Effector memory CD8-positive, alpha-beta T cell (primary cell): ENCODE measurements at regions not wholly inside any gene's neighbourhood (a gene's known extent, or its start where the extent isn't known, plus 50 kb on each side); places are given as distances from the start of the nearest gene placed in this dataset.
A peak's percentile ranks its signal among the peaks of the same experiment; 100 is the strongest.

Experiments
- ATAC-seq: fragments of 150-1000 bp; cut with Tn5 transposase; replicated peaks from 2 replicates; pipeline ENCODE4 v1.10.0; 2021; ENCODE audit warnings: mild to moderate bottlenecking, moderate library complexity
- DNase-seq, 3 experiments: peaks; one replicate each; pipeline ENCODE4 v3.0.0; 2021
- H3K27ac Mint-ChIP-seq, 2 donors: one replicate each; pipeline ENCODE4 v1.8.0; 2022; ENCODE audit warnings: mild to moderate bottlenecking in 2 of 2, mixed read lengths in 2 of 2, moderate library complexity in 2 of 2
- H3K27me3 Mint-ChIP-seq, 2 donors: one replicate each; pipeline ENCODE4 v1.8.0; 2022; ENCODE audit warnings: mixed read lengths in 2 of 2
- H3K36me3 Mint-ChIP-seq: one replicate; pipeline ENCODE4 v1.8.0; 2022; ENCODE audit warnings: mild to moderate bottlenecking, moderate library complexity, mixed read lengths; ENCODE audit not compliant: insufficient read depth
- H3K4me1 Mint-ChIP-seq, 2 donors: one replicate each; pipeline ENCODE4 v1.8.0; 2022; ENCODE audit warnings: low read depth in 2 of 2, mixed read lengths in 2 of 2
- H3K4me3 Mint-ChIP-seq, 2 donors: one replicate each; pipeline ENCODE4 v1.8.0; 2022; ENCODE audit warnings: mild to moderate bottlenecking in 2 of 2, mixed read lengths in 2 of 2, moderate library complexity in 2 of 2
- H3K9me3 Mint-ChIP-seq, 2 donors: one replicate each; pipeline ENCODE4 v1.8.0; 2022; ENCODE audit warnings: mixed read lengths in 2 of 2

- ATAC-seq = no peak
- H3K4me3 Mint-ChIP-seq = no peak overlapping the region
- H3K9me3 Mint-ChIP-seq = peaks cover 11 to 15% of the 10 kb centered on the region in 2 donors
- no peak overlapping the region for H3K27ac Mint-ChIP-seq
- H3K4me1 Mint-ChIP-seq = peaks cover 0 to 4% of the 10 kb centered on the region in 2 donors
- H3K36me3 Mint-ChIP-seq = no peaks in the 10 kb centered on the region
- DNase-seq = no peak
- peaks cover 42 to 63% of the 10 kb centered on the region in 2 donors for H3K27me3 Mint-ChIP-seq
Observed at GRCh38 chr20:24207803-24208300, 219.3 kb upstream of the GGTLC1 start.

DNA sequence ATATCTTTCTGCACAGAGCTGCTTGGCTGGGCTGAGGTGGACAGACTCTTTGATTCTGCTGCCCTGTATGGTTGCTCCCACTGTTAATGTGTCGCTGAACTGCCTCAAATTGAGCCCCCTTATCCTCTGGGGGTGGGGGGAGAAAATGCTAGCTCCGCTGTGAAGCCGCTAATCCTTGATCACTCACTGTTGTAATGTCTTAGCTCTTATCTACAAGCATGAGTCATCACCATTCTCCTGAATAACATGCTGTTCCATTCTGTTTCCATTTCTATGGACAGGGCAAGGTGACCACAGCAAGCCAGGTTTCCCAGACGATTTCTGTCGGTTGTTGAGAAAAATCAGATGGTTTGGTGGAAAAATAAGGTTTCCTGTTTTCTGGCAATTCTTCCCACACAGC, 218.4 kb upstream of the GGTLC1 start:
- H3K4me3 Mint-ChIP-seq = no peak overlapping the region

GRCh38 chr20:24203526-24204183, 215.1 kb upstream of the GGTLC1 start:
- peaks cover 0 to 4% of the 10 kb centered on the region in 2 donors for H3K4me1 Mint-ChIP-seq
- peaks cover 10 to 13% of the 10 kb centered on the region in 2 donors for H3K9me3 Mint-ChIP-seq
- H3K27ac Mint-ChIP-seq = no peak overlapping the region
- no peaks in the 10 kb centered on the region for H3K36me3 Mint-ChIP-seq
- peaks cover 19 to 55% of the 10 kb centered on the region in 2 donors for H3K27me3 Mint-ChIP-seq
- ATAC-seq (no peak), DNase-seq (no peak)
- H3K4me3 Mint-ChIP-seq = no peak overlapping the region

More for the DNA sequence above, 218.4 kb upstream of the GGTLC1 start:
- DNase-seq (no peak), ATAC-seq (no peak)
- Mint-ChIP-seq H3K9me3 (peaks cover 11 to 15% of the 10 kb centered on the region in 2 donors), H3K27ac (no peak overlapping the region), H3K4me1 (peaks cover 0 to 4% of the 10 kb centered on the region in 2 donors), H3K27me3 (peaks cover 34 to 56% of the 10 kb centered on the region in 2 donors), H3K36me3 (no peaks in the 10 kb centered on the region)

DNA sequence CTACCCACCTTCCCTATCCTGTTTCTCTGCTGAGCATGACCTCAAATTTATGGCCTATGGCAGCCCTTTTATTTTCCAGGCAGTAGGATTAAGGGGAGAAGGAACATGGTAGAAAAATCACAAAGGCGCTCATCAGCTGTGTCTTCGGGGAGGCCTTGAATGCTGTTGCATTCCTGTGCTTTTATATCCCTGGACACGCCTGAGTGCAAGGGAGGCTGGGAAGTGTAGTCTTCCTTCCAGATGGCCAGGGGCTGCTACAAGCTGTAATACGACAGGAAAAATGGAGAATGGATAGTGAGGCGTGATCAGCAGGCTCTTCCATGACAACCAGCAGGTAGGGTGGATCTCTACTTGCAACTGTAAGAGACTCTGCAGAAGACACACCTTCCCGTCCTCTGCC, 210.9 kb upstream of the GGTLC1 start:
- no peak for ATAC-seq
- DNase-seq = no peak
- H3K4me1 Mint-ChIP-seq = no peaks in the 10 kb centered on the region
- H3K27ac Mint-ChIP-seq = no peak overlapping the region
- H3K9me3 Mint-ChIP-seq = no peaks in the 10 kb centered on the region
- H3K27me3 Mint-ChIP-seq = peaks cover 24 to 43% of the 10 kb centered on the region in 2 donors
- no peaks in the 10 kb centered on the region for H3K36me3 Mint-ChIP-seq
- H3K4me3 Mint-ChIP-seq = no peak overlapping the region

DNA sequence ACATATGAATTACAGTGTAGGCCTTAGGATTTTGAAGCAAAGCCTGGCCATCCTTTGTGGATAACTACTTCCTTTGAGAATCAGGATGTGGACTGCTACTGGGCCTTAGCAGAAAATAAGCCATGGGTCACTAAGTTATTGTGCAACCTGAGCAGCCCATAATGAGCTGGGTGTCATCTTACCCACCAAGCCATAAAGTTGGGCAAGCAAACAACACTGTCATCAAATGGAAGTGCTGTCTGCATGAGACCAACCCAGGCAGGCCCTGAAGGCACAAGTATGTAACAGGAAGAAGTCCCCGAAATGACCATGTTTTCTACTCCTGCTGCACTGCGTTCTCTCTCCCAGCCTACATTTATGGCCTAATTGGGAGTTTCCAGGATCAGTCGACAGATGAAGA, 205.6 kb upstream of the GGTLC1 start:
- Mint-ChIP-seq H3K27ac (no peak overlapping the region), H3K27me3 (peaks cover 6 to 22% of the 10 kb centered on the region in 2 donors), H3K4me1 (no peaks in the 10 kb centered on the region), H3K36me3 (no peaks in the 10 kb centered on the region), H3K4me3 (no peak overlapping the region), H3K9me3 (peaks cover 0 to 6% of the 10 kb centered on the region in 2 donors)
- no peak for ATAC-seq
- DNase-seq = no peak

GRCh38 chr20:24190905-24191304, 202.3 kb upstream of the GGTLC1 start:
- no peak for DNase-seq
- no peaks in the 10 kb centered on the region for H3K4me1 Mint-ChIP-seq
- peaks cover 0 to 6% of the 10 kb centered on the region in 2 donors for H3K9me3 Mint-ChIP-seq
- H3K36me3 Mint-ChIP-seq = no peaks in the 10 kb centered on the region
- H3K27ac Mint-ChIP-seq = no peak overlapping the region
- no peak overlapping the region for H3K4me3 Mint-ChIP-seq
- ATAC-seq = no peak
- peaks cover 5 to 9% of the 10 kb centered on the region in 2 donors for H3K27me3 Mint-ChIP-seq

DNA sequence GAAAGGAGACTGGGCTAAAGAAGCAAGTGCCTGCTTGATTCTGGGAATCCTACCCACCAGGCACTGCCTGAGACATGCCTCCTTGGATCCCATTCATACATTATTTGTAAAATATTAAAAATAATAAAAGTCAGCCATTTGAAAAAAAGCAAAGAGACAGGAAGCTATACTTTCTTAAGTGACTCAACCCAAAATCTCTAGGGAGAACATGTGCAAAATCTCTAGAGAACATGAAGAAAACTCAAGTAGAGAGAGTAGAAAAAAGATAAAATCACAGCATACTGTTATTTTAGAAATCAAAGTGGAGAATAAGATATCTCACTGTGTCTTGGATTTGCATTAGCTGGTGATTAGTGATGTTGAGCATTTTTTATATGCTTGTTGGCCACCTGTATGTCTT, 197.2 kb upstream of the GGTLC1 start:
- no peaks in the 10 kb centered on the region for H3K4me1 Mint-ChIP-seq
- no peak overlapping the region for H3K4me3 Mint-ChIP-seq
- ATAC-seq (no peak), DNase-seq (no peak)
- H3K27me3 Mint-ChIP-seq = peaks cover 3 to 13% of the 10 kb centered on the region in 2 donors
- H3K36me3 Mint-ChIP-seq = no peaks in the 10 kb centered on the region
- no peak overlapping the region for H3K27ac Mint-ChIP-seq
- peaks cover 0 to 6% of the 10 kb centered on the region in 2 donors for H3K9me3 Mint-ChIP-seq

DNA sequence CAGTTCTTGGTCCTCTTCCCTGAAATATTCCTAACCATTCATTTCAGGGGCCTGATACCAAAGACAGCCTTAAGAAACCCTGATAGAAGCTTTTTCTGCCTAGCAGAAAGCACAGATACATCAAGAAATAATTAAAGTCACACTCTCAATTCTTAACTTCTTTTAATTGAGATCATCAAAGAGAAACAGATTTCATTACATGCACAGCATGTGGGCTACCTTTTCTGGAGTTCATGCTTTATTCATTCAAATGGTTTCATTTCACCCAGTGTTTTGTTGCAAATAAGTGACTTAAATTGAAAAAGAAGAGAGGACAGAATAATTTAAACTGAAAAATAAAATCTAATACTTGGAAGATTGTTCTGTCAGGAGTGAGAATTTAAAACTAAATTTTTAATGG, 192.6 kb upstream of the GGTLC1 start:
- Mint-ChIP-seq H3K27me3 (peaks cover 19 to 37% of the 10 kb centered on the region in 2 donors), H3K4me3 (no peak overlapping the region), H3K4me1 (no peaks in the 10 kb centered on the region), H3K36me3 (no peaks in the 10 kb centered on the region), H3K9me3 (no peaks in the 10 kb centered on the region), H3K27ac (no peak overlapping the region)
- DNase-seq = no peak
- no peak for ATAC-seq

- H3K4me3 Mint-ChIP-seq = no peak overlapping the region
- no peaks in the 10 kb centered on the region for H3K4me1 Mint-ChIP-seq
- ATAC-seq (no peak), DNase-seq (no peak)
- H3K9me3 Mint-ChIP-seq = peaks cover 4 to 12% of the 10 kb centered on the region in 2 donors
- H3K36me3 Mint-ChIP-seq = no peaks in the 10 kb centered on the region
- H3K27me3 Mint-ChIP-seq = peaks cover 13 to 26% of the 10 kb centered on the region in 2 donors
- H3K27ac Mint-ChIP-seq = no peak overlapping the region
Observed at GRCh38 chr20:24169256-24169655, 180.7 kb upstream of the GGTLC1 start.

- peaks cover 3% of the 10 kb centered on the region for H3K36me3 Mint-ChIP-seq
Observed at GRCh38 chr20:24166412-24166811, 177.8 kb upstream of the GGTLC1 start.

DNA sequence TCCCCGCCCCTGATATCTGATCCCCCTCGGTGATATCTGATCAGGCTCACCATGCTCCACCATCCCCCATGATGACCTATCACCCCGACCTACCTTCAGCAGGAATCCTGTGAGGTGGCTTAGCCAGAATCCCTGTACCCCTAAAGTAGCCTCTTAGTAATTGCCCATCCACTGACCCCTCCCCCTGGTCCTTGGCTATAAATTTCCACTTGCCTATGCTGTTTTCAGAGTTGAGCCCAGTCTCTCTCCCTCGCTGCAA, 177.5 kb upstream of the GGTLC1 start:
- Mint-ChIP-seq H3K4me3 (no peak overlapping the region), H3K4me1 (peaks cover 0 to 2% of the 10 kb centered on the region in 2 donors), H3K27ac (no peak overlapping the region), H3K36me3 (peaks cover 3% of the 10 kb centered on the region), H3K27me3 (peaks cover 0 to 9% of the 10 kb centered on the region in 2 donors), H3K9me3 (no peaks in the 10 kb centered on the region)
- ATAC-seq (no peak), DNase-seq (no peak)

More at GRCh38 chr20:24166412-24166811, 177.8 kb upstream of the GGTLC1 start:
- Mint-ChIP-seq H3K4me1 (peaks cover 0 to 2% of the 10 kb centered on the region in 2 donors), H3K9me3 (peaks cover 0 to under 1% of the 10 kb centered on the region in 2 donors), H3K27ac (no peak overlapping the region), H3K27me3 (peaks cover 0 to 11% of the 10 kb centered on the region in 2 donors), H3K4me3 (no peak overlapping the region)
- no peak for DNase-seq
- no peak for ATAC-seq

DNA sequence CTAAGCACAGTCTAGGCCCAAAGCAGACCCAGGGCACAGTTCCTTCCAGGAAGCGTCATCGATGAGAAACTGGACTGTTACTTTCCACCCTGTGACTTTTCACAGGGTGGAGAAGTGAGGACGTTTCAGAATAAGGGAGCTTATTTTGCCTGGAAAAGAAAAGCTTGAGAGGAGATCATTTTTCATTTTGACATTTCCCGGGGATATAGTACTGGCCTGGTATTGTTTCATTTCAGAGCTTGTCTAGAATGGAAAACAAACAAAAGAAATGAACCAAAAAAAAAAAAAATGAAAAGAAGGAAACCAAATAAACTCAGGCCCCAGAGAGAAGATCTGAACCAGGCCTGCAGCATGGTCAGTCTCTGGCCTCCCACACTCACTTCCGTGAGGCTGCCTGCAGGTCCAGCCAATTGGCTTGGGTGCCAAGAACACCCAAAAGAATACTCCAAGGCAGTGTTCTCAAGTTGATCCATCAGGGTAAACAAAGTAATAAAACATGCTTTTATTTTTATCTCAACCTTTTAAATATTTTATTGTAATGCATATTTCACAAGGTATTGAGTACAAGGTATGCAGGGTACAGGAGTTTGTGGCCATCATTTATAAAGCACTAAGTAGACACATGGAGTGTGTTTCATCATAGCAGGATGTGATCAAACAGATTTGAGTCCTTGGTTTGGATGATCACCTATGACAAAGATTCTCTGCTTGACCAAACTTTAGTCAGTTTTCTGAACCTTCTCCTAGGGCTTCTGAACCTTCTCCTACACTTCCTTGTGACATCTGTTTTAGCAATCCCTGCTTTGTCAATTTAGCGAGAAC, 176.9 kb upstream of the GGTLC1 start:
- Mint-ChIP-seq H3K27me3 (peaks cover 0 to 9% of the 10 kb centered on the region in 2 donors), H3K4me1 (peaks cover 0 to 2% of the 10 kb centered on the region in 2 donors), H3K9me3 (no peaks in the 10 kb centered on the region), H3K4me3 (no peak overlapping the region), H3K27ac (peak overlapping the region in 1 of 2 donors; percentile 41), H3K36me3 (peaks cover 3% of the 10 kb centered on the region)
- ATAC-seq (no peak), DNase-seq (no peak)

- no peaks in the 10 kb centered on the region for H3K9me3 Mint-ChIP-seq
- no peak overlapping the region for H3K4me3 Mint-ChIP-seq
- H3K36me3 Mint-ChIP-seq = peaks cover 3% of the 10 kb centered on the region
- ATAC-seq = peak; percentile 37
- H3K4me1 Mint-ChIP-seq = peaks cover 0 to 2% of the 10 kb centered on the region in 2 donors
- H3K27me3 Mint-ChIP-seq = peaks cover 0 to 9% of the 10 kb centered on the region in 2 donors
- DNase-seq = peak; percentile 37 to 51 (median 46)
- H3K27ac Mint-ChIP-seq = no peak overlapping the region
Observed at GRCh38 chr20:24164360-24164759, 175.8 kb upstream of the GGTLC1 start.

DNA sequence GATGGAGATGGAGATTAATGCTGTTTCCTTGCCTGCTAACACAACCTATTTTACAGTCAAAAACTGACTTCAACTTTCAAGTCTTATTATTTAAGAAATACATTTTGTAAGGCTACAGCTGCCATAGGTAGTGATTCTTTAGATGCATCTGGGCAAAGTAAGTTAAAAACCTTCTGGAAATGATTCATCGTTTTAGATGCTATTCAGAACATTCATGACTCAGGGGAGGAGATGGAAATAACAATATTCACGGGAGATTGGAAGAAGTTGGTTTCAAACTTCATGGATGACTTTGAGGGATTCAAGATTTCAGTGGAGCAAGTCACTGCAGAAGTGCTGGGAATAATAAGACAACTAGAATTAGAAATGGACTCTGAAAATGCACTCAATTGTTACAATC, 174.9 kb upstream of the GGTLC1 start:
- no peak for ATAC-seq
- H3K27ac Mint-ChIP-seq = no peak overlapping the region

More for the DNA sequence above, 174.9 kb upstream of the GGTLC1 start:
- DNase-seq = no peak
- peaks cover 3% of the 10 kb centered on the region for H3K36me3 Mint-ChIP-seq
- no peaks in the 10 kb centered on the region for H3K9me3 Mint-ChIP-seq
- H3K27me3 Mint-ChIP-seq = peaks cover 0 to 9% of the 10 kb centered on the region in 2 donors
- no peak overlapping the region for H3K4me3 Mint-ChIP-seq
- peaks cover 0 to 2% of the 10 kb centered on the region in 2 donors for H3K4me1 Mint-ChIP-seq
